ENCODE measurements at regions not wholly inside any gene's neighbourhood (a gene's known extent, or its start where the extent isn't known, plus 50 kb on each side); places are given as distances from the start of the nearest gene placed in this dataset.

- no peak for TF ChIP-seq POLR2AphosphoS5 (IDR thresholded peaks at IDR 0.05)
- no peak for TF ChIP-seq CTCF (IDR thresholded peaks at IDR 0.05; ENCODE audit: poor library complexity, severe bottlenecking)
- TF ChIP-seq TAF1 (IDR thresholded peaks at IDR 0.05; ENCODE audit: low read depth): no peak
- TF ChIP-seq EP300 (conservative IDR thresholded peaks at IDR 0.05; ENCODE audit: poor library complexity, severe bottlenecking): no peak
These were observed 686.7 kb downstream of the DIAPH3 start for GRCh38 chr13:59477011-59477410.
